PC-3 (cell line): ENCODE measurements at regions not wholly inside any gene's neighbourhood (a gene's known extent, or its start where the extent isn't known, plus 50 kb on each side); places are given as distances from the start of the nearest gene placed in this dataset.

ENCODE experiments used
- ATAC-seq: fragments of 200-7000 bp; cut with Tn5 transposase; 2 replicates; pipeline ENCODE4 v1.9.1; 2020; ENCODE audit warnings: mild to moderate bottlenecking, moderate library complexity
- BruUV-seq: library from RNA; stranded (reverse); fragments of 400-500 nt; replicated peaks from 2 replicates; lab custom pipeline; 2021; lab: Mats Ljungman, UMichigan
- CTCF ChIA-PET: fragments of 300-600 bp; sonication (Branson Sonifier 250); formaldehyde crosslinking; loops from one replicate; lab custom pipeline; 2022; ENCODE audit warnings: antibody characterized with exemption; lab: Charles Lee
- POLR2A ChIA-PET: fragments of 300-600 bp; sonication (Branson Sonifier 250); formaldehyde crosslinking; loops from one replicate; lab custom pipeline; 2022; ENCODE audit warnings: antibody characterized with exemption; ENCODE audit not compliant: unreplicated experiment; lab: Charles Lee
- DNase-seq: peaks from one replicate; pipeline ENCODE4 v3.0.0-alpha.2; 2015
- H2AFZ ChIP-seq: fragments of 300-600 bp; sonication (generic); 2 replicates; pipeline ENCODE4 v1.6.0; 2016; ENCODE audit warnings: antibody characterized with exemption, low read length
- H3F3A ChIP-seq: fragments of 300-600 bp; sonication (generic); one replicate; pipeline ENCODE4 v1.6.0; 2017; ENCODE audit warnings: antibody characterized with exemption, low read length, control low read depth, mild to moderate bottlenecking; ENCODE audit not compliant: unreplicated experiment
- H3K27ac ChIP-seq: fragments of 300-600 bp; sonication (generic); 2 replicates; pipeline ENCODE4 v1.5.1; 2016; ENCODE audit warnings: mild to moderate bottlenecking, low read length
- H3K27me3 ChIP-seq: fragments of 300-600 bp; sonication (generic); 2 replicates; pipeline ENCODE4 v1.6.1; 2016; ENCODE audit warnings: low read length, mixed read lengths
- H3K36me3 ChIP-seq: fragments of 300-600 bp; sonication (generic); 2 replicates; pipeline ENCODE4 v1.6.1; 2016; ENCODE audit warnings: low read depth, mixed run types, low read length, mixed read lengths
- H3K4me1 ChIP-seq: fragments of 300-600 bp; sonication (generic); 2 replicates; pipeline ENCODE4 v1.5.1; 2016; ENCODE audit warnings: low read length; ENCODE audit not compliant: insufficient read depth
- H3K4me2 ChIP-seq: fragments of 300-600 bp; sonication (generic); 2 replicates; pipeline ENCODE4 v1.6.0; 2016; ENCODE audit warnings: low read length
- H3K4me3 ChIP-seq: fragments of 300-600 bp; sonication (generic); 2 replicates; pipeline ENCODE4 v1.5.1; 2016; ENCODE audit warnings: mild to moderate bottlenecking, low read length, mixed read lengths
- H3K79me2 ChIP-seq: fragments of 300-600 bp; sonication (generic); 2 replicates; pipeline ENCODE4 v1.6.1; 2017; ENCODE audit warnings: low read length, mixed read lengths
- H3K9ac ChIP-seq: fragments of 300-600 bp; sonication (generic); 2 replicates; pipeline ENCODE4 v1.6.0; 2016; ENCODE audit warnings: mild to moderate bottlenecking, low read length
- H3K9me2 ChIP-seq: fragments of 300-600 bp; sonication (generic); replicated peaks from 2 replicates; pipeline ENCODE4 v1.6.1; 2016; ENCODE audit warnings: mixed run types, low read length, mixed read lengths
- H3K9me3 ChIP-seq: fragments of 300-600 bp; sonication (generic); 2 replicates; pipeline ENCODE4 v1.6.1; 2016; ENCODE audit warnings: low read length, mixed read lengths
- H4K20me1 ChIP-seq: fragments of 300-600 bp; sonication (generic); 2 replicates; pipeline ENCODE4 v1.6.1; 2016; ENCODE audit warnings: low read length, mixed read lengths
- EZH2 ChIP-seq: fragments of 300-600 bp; sonication (generic); IDR thresholded peaks from one replicate; pipeline ENCODE4 v1.6.1; 2017; ENCODE audit warnings: antibody characterized with exemption, mild to moderate bottlenecking, low read length; ENCODE audit not compliant: unreplicated experiment
- EZH2phosphoT487 ChIP-seq: fragments of 300-600 bp; sonication (generic); IDR thresholded peaks from 2 replicates; pipeline ENCODE4 v1.6.1; 2018; ENCODE audit warnings: mild to moderate bottlenecking, antibody characterized with exemption, low read length, borderline replicate concordance
- intact Hi-C: fragments of 100-400 bp; cut with micrococcal nuclease; formaldehyde crosslinking; loops from 2 replicates; pipeline ENCODE4 v1.9.0; 2023
- TF ChIP-seq, protein P1 (sequence below): fragments of 300-600 bp; sonication (generic); conservative IDR thresholded peaks from 2 replicates; pipeline ENCODE4 v1.5.1; 2017; ENCODE audit warnings: antibody characterized with exemption, low read depth, mild to moderate bottlenecking, low read length

DNA sequence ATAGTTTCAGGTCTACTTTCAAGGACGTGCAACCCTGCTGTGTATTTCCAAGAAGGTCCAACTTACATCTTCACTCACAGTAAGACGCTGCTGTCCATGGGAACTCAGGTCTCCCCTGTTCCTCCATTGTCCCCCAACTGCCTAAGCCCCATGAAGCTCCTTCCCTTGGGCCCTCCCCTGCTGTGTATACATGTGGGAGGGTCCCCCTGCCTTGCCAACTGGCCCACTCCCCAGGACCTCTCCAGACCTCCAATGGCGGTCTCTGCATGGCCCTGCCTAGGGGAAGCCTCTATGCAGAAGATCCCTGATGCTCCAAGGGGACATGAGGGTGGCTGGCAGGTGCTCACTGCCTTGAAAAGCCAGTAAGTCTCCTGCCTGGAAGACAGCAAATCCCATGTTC lies 186.7 kb upstream of the CST7 start:
- no peaks in the 10 kb centered on the region for H3F3A ChIP-seq
- intact Hi-C loops, result no loop called here
- TF ChIP-seq, protein P1, sequence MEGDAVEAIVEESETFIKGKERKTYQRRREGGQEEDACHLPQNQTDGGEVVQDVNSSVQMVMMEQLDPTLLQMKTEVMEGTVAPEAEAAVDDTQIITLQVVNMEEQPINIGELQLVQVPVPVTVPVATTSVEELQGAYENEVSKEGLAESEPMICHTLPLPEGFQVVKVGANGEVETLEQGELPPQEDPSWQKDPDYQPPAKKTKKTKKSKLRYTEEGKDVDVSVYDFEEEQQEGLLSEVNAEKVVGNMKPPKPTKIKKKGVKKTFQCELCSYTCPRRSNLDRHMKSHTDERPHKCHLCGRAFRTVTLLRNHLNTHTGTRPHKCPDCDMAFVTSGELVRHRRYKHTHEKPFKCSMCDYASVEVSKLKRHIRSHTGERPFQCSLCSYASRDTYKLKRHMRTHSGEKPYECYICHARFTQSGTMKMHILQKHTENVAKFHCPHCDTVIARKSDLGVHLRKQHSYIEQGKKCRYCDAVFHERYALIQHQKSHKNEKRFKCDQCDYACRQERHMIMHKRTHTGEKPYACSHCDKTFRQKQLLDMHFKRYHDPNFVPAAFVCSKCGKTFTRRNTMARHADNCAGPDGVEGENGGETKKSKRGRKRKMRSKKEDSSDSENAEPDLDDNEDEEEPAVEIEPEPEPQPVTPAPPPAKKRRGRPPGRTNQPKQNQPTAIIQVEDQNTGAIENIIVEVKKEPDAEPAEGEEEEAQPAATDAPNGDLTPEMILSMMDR, result no peak
- TF ChIP-seq EZH2 (no peak), EZH2phosphoT487 (no peak)
- no peaks in the 10 kb centered on the region for H4K20me1 ChIP-seq
- no TSS peak for BruUV-seq
- no peaks in the 10 kb centered on the region for H3K79me2 ChIP-seq
- ChIA-PET CTCF (no interaction called here), POLR2A (no interaction called here)
- H3K9me2 ChIP-seq, result no peaks in the 10 kb centered on the region
- no peak overlapping the region for H2AFZ ChIP-seq
- no peaks in the 10 kb centered on the region for H3K4me1 ChIP-seq
- ATAC-seq (no peak), DNase-seq (no peak)
- H3K9me3 ChIP-seq, result no peaks in the 10 kb centered on the region; the same call in 1 of the 2 replicates
- no peak overlapping the region for H3K4me2 ChIP-seq
- H3K27ac ChIP-seq, result no peak overlapping the region
- peaks cover 64% of the 10 kb centered on the region for H3K27me3 ChIP-seq
- H3K4me3 ChIP-seq, result no peak overlapping the region
- H3K36me3 ChIP-seq, result no peaks in the 10 kb centered on the region
- H3K9ac ChIP-seq, result no peak overlapping the region

DNA sequence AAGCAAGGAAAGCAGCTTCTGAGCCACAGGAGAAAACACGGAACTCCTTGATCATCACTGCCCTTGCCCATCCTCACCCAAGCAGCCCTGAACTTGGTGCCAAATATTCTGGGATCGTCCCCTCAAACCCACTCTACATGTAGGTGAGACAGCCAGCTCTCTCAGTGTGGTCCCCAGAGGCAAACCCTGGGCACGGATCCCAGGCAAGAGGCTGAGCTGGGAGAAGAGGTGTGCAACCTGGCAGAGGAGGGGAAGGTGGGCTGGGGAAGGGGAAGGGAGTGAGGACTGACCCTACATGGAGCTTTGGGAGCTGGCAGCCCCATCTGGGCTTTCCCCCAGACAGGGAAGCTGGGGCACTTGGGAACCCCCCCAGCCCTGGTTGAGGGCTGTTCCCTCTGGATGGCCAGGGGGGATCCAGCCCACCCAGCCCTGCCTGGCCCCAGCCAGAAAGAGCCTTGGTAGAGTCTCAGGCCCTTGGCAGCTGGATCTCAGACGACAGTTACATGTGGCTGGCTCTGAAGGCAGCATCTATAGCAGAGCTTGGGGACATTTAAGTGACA lies 186.2 kb upstream of the CST7 start:
- Histone ChIP-seq H3K4me3 (no peak overlapping the region), H4K20me1 (no peaks in the 10 kb centered on the region), H3K79me2 (no peaks in the 10 kb centered on the region), H3K27ac (no peak overlapping the region), H3K27me3 (peaks cover 59% of the 10 kb centered on the region), H3K9ac (no peak overlapping the region), H3K9me2 (no peaks in the 10 kb centered on the region), H3K36me3 (no peaks in the 10 kb centered on the region), H3F3A (no peaks in the 10 kb centered on the region), H3K4me2 (no peak overlapping the region), H3K4me1 (no peaks in the 10 kb centered on the region), H3K9me3 (no peaks in the 10 kb centered on the region; the same call in 1 of the 2 replicates), H2AFZ (no peak overlapping the region)
- TF ChIP-seq EZH2phosphoT487, result no peak
- TF ChIP-seq, protein P1, result no peak
- no peak for TF ChIP-seq EZH2
- intact Hi-C loops, result no loop called here
- no TSS peak for BruUV-seq
- CTCF ChIA-PET, result no interaction called here
- POLR2A ChIA-PET, result no interaction called here
- no peak for DNase-seq
- ATAC-seq, result no peak

DNA sequence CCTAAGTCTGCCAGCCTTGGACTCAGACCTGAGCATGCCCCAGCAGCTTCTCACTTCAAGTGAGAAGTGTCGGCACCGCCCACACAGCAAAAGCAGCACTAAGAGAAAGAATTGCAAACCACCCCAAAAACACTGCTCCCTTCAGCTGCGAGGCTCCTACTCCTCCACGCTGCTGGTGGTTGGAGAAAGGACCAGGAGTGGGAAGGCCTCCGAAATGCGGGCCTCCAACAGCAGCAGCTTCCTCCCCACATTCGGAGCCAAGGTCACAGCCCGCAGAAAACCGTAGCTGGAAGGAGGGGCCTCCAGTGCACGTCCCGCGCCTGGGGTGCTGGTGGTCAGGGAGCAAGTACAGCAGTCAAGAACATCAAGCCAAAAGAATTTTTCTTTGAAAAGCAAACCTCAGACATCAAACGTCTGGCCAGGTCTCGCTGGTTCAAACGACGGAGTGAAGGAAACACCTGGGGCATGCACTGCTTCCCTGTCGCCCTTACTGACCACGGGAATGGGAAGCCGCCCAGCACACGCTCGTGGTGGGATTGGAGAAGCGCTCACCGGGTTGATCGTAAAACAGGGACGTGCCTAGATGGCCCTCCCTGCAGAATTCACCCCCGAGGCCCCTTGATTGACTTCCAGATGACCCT lies 185.6 kb upstream of the CST7 start:
- intact Hi-C loops, result no loop called here

More for the DNA sequence above, 185.6 kb upstream of the CST7 start:
- H3K9ac ChIP-seq, result no peak overlapping the region
- ChIA-PET POLR2A (no interaction called here), CTCF (no interaction called here)
- TF ChIP-seq, protein P1, result no peak
- no peaks in the 10 kb centered on the region for H3F3A ChIP-seq
- H3K27me3 ChIP-seq, result peaks cover 53% of the 10 kb centered on the region
- H3K9me3 ChIP-seq, result no peaks in the 10 kb centered on the region; the same call in 1 of the 2 replicates
- no peaks in the 10 kb centered on the region for H3K4me1 ChIP-seq
- H3K4me3 ChIP-seq, result no peak overlapping the region
- no peak overlapping the region for H3K27ac ChIP-seq
- no peak overlapping the region for H2AFZ ChIP-seq
- H3K36me3 ChIP-seq, result no peaks in the 10 kb centered on the region
- no peak for ATAC-seq
- no peaks in the 10 kb centered on the region for H4K20me1 ChIP-seq
- H3K9me2 ChIP-seq, result no peaks in the 10 kb centered on the region
- no peak for DNase-seq
- no peaks in the 10 kb centered on the region for H3K79me2 ChIP-seq
- no peak overlapping the region for H3K4me2 ChIP-seq
- no TSS peak for BruUV-seq
